Naive thymus-derived CD4-positive, alpha-beta T cell (primary cell): ENCODE measurements at regions not wholly inside any gene's neighbourhood (a gene's known extent, or its start where the extent isn't known, plus 50 kb on each side); places are given as distances from the start of the nearest gene placed in this dataset.

Experiments used
- ATAC-seq: fragments of 150-1000 bp; cut with Tn5 transposase; 2 replicates; pipeline ENCODE4 v1.10.0; 2021; ENCODE audit warnings: mild to moderate bottlenecking, moderate library complexity
- CTCF ChIA-PET: fragments of 350-600 bp; sonication (Branson Sonifier 250); formaldehyde crosslinking; loops from one replicate; lab custom pipeline; 2021; ENCODE audit warnings: antibody characterized with exemption; lab: Charles Lee
- POLR2A ChIA-PET: fragments of 350-600 bp; sonication (Branson Sonifier 250); formaldehyde crosslinking; loops from one replicate; lab custom pipeline; 2021; ENCODE audit warnings: antibody characterized with exemption, inconsistent platforms; lab: Charles Lee
- DNase-seq, 9 donors: peaks; one replicate each; pipeline versions ENCODE4 v3.0.0 to v3.0.0-alpha.2; 2020 to 2022; ENCODE audit warnings: mixed read lengths in 1 of 9
- H3K27ac ChIP-seq: one replicate; pipeline ENCODE4 v1.7.0; 2013; ENCODE audit warnings: mild to moderate bottlenecking, low read depth, low read length, moderate library complexity
- H3K27me3 ChIP-seq, 2 donors: one replicate each; pipeline ENCODE4 v1.7.0; 2013; ENCODE audit warnings: low read length in 2 of 2, mild to moderate bottlenecking in 2 of 2, moderate library complexity in 2 of 2; ENCODE audit not compliant: control insufficient read depth in 2 of 2, insufficient read depth in 2 of 2
- H3K36me3 ChIP-seq, 3 experiments: 1 replicate in 2 of 3; 2 replicates in 1 of 3; pipeline ENCODE4 v1.7.0; 2013; ENCODE audit warnings: low read length in 3 of 3, mild to moderate bottlenecking in 3 of 3, moderate library complexity in 1 of 3; ENCODE audit not compliant: insufficient read depth in 3 of 3, control insufficient read depth in 2 of 3
- H3K4me1 ChIP-seq, 2 donors: one replicate each; pipeline ENCODE4 v1.7.0; 2013; ENCODE audit warnings: low read length in 2 of 2, mild to moderate bottlenecking in 2 of 2, moderate library complexity in 1 of 2; ENCODE audit not compliant: control insufficient read depth in 2 of 2, insufficient read depth in 2 of 2
- H3K4me3 ChIP-seq: 2 replicates; pipeline ENCODE4 v1.7.0; 2013; ENCODE audit warnings: mild to moderate bottlenecking, low read length
- H3K9me3 ChIP-seq, 3 experiments: 1 replicate in 2 of 3; 2 replicates in 1 of 3; pipeline ENCODE4 v1.7.0; 2013; ENCODE audit warnings: low read length in 3 of 3; ENCODE audit not compliant: control insufficient read depth in 2 of 3
- H3K27ac Mint-ChIP-seq, 9 donors: one replicate each; pipeline ENCODE4 v1.8.0; 2020 to 2022; ENCODE audit warnings: mixed read lengths in 9 of 9, mild to moderate bottlenecking in 8 of 9, moderate library complexity in 5 of 9, inconsistent platforms in 2 of 9
- H3K27me3 Mint-ChIP-seq, 5 donors: one replicate each; pipeline ENCODE4 v1.8.0; 2021 to 2022; ENCODE audit warnings: mixed read lengths in 5 of 5, mild to moderate bottlenecking in 1 of 5
- H3K36me3 Mint-ChIP-seq, 5 donors: one replicate each; pipeline ENCODE4 v1.8.0; 2020 to 2022; ENCODE audit warnings: mixed read lengths in 5 of 5, mild to moderate bottlenecking in 3 of 5, inconsistent platforms in 1 of 5
- H3K4me1 Mint-ChIP-seq, 7 donors: one replicate each; pipeline ENCODE4 v1.8.0; 2020 to 2022; ENCODE audit warnings: mixed read lengths in 7 of 7, mild to moderate bottlenecking in 3 of 7, inconsistent platforms in 1 of 7
- H3K4me3 Mint-ChIP-seq, 10 donors: one replicate each; pipeline ENCODE4 v1.8.0; 2020 to 2022; ENCODE audit warnings: mild to moderate bottlenecking in 10 of 10, mixed read lengths in 10 of 10, moderate library complexity in 6 of 10, inconsistent platforms in 2 of 10
- H3K9me3 Mint-ChIP-seq, 11 donors: one replicate each; pipeline ENCODE4 v1.8.0; 2020 to 2022; ENCODE audit warnings: mixed read lengths in 11 of 11, mild to moderate bottlenecking in 4 of 11, inconsistent platforms in 1 of 11, moderate library complexity in 1 of 11
- intact Hi-C, 2 donors: fragments of 100-400 bp; cut with micrococcal nuclease; formaldehyde crosslinking; loops; one replicate each; pipeline ENCODE4 v1.15.1; 2023

DNA sequence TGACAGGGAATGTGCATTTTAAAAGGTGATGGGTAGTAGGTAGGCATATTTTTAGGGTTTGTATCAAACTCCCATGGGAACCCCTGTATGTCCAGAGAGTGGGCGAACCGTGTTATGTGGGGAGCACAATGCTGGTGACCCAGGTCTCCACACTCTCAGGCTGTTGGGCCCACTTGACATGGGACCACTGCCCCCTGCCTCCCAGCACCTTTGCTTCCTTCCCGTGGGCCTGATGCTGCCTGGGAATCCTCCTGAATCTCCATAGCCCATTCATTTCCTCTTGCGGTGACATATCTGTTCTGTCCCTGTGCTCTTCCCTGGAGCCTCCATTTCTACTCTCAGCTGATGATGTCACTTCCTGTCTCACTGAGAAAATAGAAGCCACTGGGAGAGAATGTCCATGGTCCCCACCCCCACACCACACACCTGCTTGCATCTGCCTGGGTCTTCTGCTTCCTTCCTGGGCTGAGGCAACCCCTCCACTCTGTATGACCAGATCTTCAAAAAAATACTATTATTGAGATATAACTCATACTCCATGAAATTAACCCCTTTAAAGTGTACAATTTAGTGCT, 55.8 kb upstream of the THY1 start:
- Mint-ChIP-seq H3K27ac (no peak overlapping the region), H3K4me3 (no peak overlapping the region), H3K9me3 (peaks cover 0 to 4% (median 0%) of the 10 kb centered on the region in 11 donors), H3K27me3 (peaks cover 2 to 37% (median 20%) of the 10 kb centered on the region in 5 donors), H3K4me1 (peaks cover 0 to 1% (median 0%) of the 10 kb centered on the region in 7 donors), H3K36me3 (no peaks in the 10 kb centered on the region)
- Histone ChIP-seq H3K9me3 (no peaks in the 10 kb centered on the region), H3K36me3 (no peaks in the 10 kb centered on the region), H3K4me1 (no peaks in the 10 kb centered on the region), H3K27me3 (no peaks in the 10 kb centered on the region), H3K4me3 (no peak overlapping the region), H3K27ac (no peak overlapping the region)
- DNase-seq (no peak), ATAC-seq (no peak)
- ChIA-PET CTCF (no interaction called here), POLR2A (no interaction called here)
- intact Hi-C loops, result no loop called here

DNA sequence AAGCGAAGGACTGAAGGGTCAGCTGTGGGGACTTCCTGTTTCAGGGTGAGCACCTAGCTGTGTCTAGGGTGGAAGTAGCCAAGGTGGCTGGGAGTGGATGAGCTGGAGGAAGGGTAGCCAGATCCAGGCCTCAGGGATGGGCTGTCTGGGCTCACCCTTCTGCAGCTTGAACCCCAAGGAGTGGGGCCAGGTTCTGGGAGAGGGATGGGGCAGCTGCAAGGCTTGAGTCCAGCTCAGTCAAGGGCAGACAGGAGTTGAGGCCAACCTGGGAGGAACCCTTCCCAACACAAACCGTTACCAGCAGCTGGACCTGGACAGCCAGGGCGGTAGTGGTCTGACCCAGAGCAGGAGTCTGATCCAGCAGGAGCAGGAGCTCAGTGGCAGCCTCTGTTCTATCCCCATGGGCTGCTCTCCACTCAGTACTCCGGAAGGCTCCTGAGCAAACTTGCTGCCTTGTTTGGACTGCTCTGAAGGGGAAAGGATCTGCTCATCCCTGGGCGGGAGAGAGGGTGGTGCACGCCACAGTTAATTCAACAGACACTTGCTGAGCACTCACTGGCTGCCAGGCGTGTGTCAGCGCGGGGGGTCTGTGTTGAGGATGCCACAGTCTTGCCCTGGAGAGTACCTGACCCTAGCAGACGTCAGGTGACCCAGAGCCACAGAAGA, 53.8 kb upstream of the THY1 start:
- H3K27ac ChIP-seq, result no peak overlapping the region
- H3K4me3 Mint-ChIP-seq, result no peak overlapping the region
- no peak for ATAC-seq
- H3K36me3 Mint-ChIP-seq, result no peaks in the 10 kb centered on the region
- H3K9me3 Mint-ChIP-seq, result peaks cover 0 to 4% (median 0%) of the 10 kb centered on the region in 11 donors
- peaks cover 2 to 43% (median 23%) of the 10 kb centered on the region in 5 donors for H3K27me3 Mint-ChIP-seq
- DNase-seq, result no peak
- H3K4me3 ChIP-seq, result no peak overlapping the region
- H3K4me1 Mint-ChIP-seq, result peaks cover 0 to 1% (median 0%) of the 10 kb centered on the region in 7 donors
- no peaks in the 10 kb centered on the region for H3K9me3 ChIP-seq
- H3K27me3 ChIP-seq, result no peaks in the 10 kb centered on the region
- ChIA-PET CTCF (interaction anchor here (0.6 to 3.9 kb wide), 4 partner anchors 121 to 1528 kb away, joined by 3 to 29 read pairs (median 4); partner anchors contain the start of gene NECTIN1), POLR2A (no interaction called here)
- H3K36me3 ChIP-seq, result no peaks in the 10 kb centered on the region
- no peaks in the 10 kb centered on the region for H3K4me1 ChIP-seq
- H3K27ac Mint-ChIP-seq, result no peak overlapping the region
- intact Hi-C loops, result no loop called here

DNA sequence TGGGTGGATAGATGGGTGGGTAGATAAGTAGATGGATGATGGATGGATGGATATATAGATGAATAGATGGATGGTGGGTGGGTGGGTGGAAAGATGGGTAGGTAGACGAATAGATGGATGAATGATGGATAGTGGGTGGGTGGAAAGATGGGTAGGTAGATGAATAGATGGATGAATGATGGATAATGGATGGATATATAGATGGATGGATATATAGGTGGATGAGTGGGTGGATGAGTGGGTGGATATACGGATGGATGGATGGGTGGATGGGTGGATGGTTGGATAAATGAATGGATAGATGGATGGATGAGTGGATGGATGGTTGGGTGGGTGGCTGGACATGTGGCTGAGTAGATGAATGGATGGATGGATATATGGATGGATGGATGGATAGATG, 53.1 kb upstream of the THY1 start:
- peaks cover 0 to 42% (median 20%) of the 10 kb centered on the region in 5 donors for H3K27me3 Mint-ChIP-seq
- peaks cover 0 to 4% (median 0%) of the 10 kb centered on the region in 11 donors for H3K9me3 Mint-ChIP-seq
- Histone ChIP-seq H3K36me3 (no peaks in the 10 kb centered on the region), H3K4me3 (no peak overlapping the region), H3K27me3 (no peaks in the 10 kb centered on the region), H3K9me3 (no peaks in the 10 kb centered on the region), H3K4me1 (no peaks in the 10 kb centered on the region), H3K27ac (no peak overlapping the region)
- ChIA-PET POLR2A (no interaction called here), CTCF (interaction anchor here (1.1 to 3.9 kb wide), 2 partner anchors 120 to 253 kb away, joined by 3 to 29 read pairs; partner anchors contain the start of gene NECTIN1)
- ATAC-seq, result no peak
- peaks cover 0 to 1% (median 0%) of the 10 kb centered on the region in 7 donors for H3K4me1 Mint-ChIP-seq
- intact Hi-C loops, result no loop called here
- no peak overlapping the region for H3K4me3 Mint-ChIP-seq
- peak overlapping the region in 1 of 9 donors; percentile 31 for H3K27ac Mint-ChIP-seq
- H3K36me3 Mint-ChIP-seq, result peaks cover 0 to 1% (median 0%) of the 10 kb centered on the region in 5 donors
- no peak for DNase-seq

DNA sequence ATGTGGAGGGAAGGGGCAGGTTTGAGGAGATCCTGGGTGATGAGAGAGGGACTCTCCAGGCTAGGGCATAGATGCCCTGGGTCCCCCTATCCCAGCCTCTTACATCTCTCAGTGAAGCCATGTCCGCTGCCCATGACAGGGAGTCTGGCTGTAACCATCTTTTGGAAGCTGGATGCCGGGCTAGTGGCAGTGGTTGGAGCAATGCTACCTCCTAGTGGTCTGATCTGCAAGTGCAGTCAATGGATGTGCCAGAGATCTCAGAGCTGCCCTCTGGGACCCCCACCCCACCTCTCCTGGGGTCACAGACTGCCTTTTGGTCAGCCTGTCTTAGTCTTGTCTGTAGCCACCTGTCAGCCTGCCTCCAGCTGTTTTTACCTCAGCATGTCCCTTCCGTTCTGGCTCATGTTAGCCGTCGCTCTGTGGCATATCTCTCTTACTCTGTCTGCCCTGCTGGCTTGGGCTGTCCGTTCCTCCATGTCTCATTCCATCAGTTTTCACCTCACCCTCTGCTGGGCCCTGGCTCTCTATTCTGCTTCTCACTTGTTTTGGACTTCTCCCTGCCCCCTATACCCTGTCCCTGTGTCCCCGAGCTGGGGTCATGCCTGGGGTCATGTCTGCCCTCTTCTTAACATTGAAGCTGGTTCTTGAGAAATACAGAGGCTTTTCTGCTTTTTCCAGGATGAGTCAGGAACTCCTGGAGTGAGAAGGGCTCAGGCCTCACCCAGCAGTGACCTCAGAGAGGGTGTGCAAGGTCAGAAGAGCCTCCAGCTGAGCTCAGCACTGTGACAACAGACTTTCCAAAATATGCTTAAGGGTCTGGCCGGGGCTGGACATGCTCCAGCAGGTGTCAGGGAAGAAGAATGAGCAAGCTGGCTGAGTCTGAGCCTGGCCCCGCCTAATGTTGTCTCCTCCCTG, 52.0 kb upstream of the THY1 start:
- Mint-ChIP-seq H3K27me3 (peaks cover 0 to 42% (median 24%) of the 10 kb centered on the region in 5 donors), H3K27ac (no peak overlapping the region), H3K36me3 (peaks cover 0 to 3% (median 0%) of the 10 kb centered on the region in 5 donors), H3K9me3 (peaks cover 0 to 3% (median 0%) of the 10 kb centered on the region in 11 donors), H3K4me3 (no peak overlapping the region), H3K4me1 (peaks cover 0 to 1% (median 0%) of the 10 kb centered on the region in 7 donors)
- ATAC-seq (peak; percentile 77), DNase-seq (peak in 7 of 9 donors; percentile 27 to 49 (median 39))
- Histone ChIP-seq H3K9me3 (no peaks in the 10 kb centered on the region), H3K27ac (no peak overlapping the region), H3K4me3 (no peak overlapping the region), H3K27me3 (no peaks in the 10 kb centered on the region), H3K4me1 (no peaks in the 10 kb centered on the region), H3K36me3 (no peaks in the 10 kb centered on the region)
- intact Hi-C loops, result loop anchor here in 1 of 2 donors (1.0 kb wide), 1 partner anchor 119 kb away; no protein-coding TSS in a partner anchor
- POLR2A ChIA-PET, result interaction anchor here (1.7 kb wide), 1 partner anchor 119 kb away, joined by 4 read pairs; no protein-coding TSS in a partner anchor
- CTCF ChIA-PET, result interaction anchor here (0.5 to 3.9 kb wide), 3 partner anchors 119 to 637 kb away, joined by 3 to 29 read pairs (median 5); no protein-coding TSS in a partner anchor

DNA sequence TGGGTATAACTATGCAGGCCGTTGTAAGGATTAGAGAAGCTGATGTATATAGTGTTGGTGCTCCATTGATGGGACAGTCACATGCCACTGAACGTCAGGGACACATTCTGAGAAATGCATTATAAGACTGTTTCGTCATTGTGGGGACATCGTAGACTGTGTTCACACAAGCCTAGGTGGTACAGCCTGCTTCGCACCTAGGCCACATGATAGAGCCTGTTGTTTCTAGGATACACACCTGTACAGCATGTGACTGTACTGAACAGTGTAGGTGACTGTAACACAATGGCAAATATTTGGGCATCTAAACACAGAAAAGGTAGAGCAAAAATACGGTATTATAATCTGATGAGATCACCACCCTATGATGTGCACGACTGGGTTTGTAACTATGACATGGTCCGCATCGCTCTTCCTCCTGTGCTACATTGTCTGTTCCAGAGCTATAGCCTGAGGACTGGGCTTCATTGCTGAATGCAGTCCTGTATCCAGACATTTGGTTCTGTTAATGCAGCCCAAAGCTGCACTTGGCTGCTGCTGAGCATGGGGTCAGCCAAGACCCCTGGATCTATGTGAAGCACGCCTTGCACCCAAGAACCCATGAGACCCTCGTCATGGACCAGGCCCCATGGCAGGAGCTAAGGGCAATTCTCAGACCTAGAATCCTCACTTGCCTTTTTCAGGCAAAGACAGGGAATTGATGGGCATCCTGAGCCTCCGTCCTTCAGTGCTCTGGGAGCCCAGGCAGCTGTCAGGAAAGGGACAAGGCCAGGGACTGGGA, 51.1 kb upstream of the THY1 start:
- H3K27ac ChIP-seq, result no peak overlapping the region
- peaks cover 0 to 2% (median 0%) of the 10 kb centered on the region in 11 donors for H3K9me3 Mint-ChIP-seq
- no peaks in the 10 kb centered on the region for H3K36me3 ChIP-seq
- H3K4me3 Mint-ChIP-seq, result no peak overlapping the region
- peaks cover under 1 to 42% (median 28%) of the 10 kb centered on the region in 5 donors for H3K27me3 Mint-ChIP-seq
- no peak overlapping the region for H3K4me3 ChIP-seq
- no peaks in the 10 kb centered on the region for H3K9me3 ChIP-seq
- DNase-seq (no peak), ATAC-seq (no peak)
- peaks cover 0 to 1% (median 0%) of the 10 kb centered on the region in 7 donors for H3K4me1 Mint-ChIP-seq
- H3K4me1 ChIP-seq, result no peaks in the 10 kb centered on the region
- intact Hi-C loops, result loop anchor here in 1 of 2 donors (1.0 kb wide), 1 partner anchor 118 kb away; no protein-coding TSS in a partner anchor
- H3K27me3 ChIP-seq, result no peaks in the 10 kb centered on the region
- ChIA-PET CTCF (interaction anchor here (3.9 kb wide), 1 partner anchor 118 kb away, joined by 29 read pairs; no protein-coding TSS in a partner anchor), POLR2A (interaction anchor here (1.7 kb wide), 1 partner anchor 118 kb away, joined by 4 read pairs; no protein-coding TSS in a partner anchor)
- H3K36me3 Mint-ChIP-seq, result peaks cover 0 to 3% (median 0%) of the 10 kb centered on the region in 5 donors
- H3K27ac Mint-ChIP-seq, result no peak overlapping the region
